GM23248 (cell line): ENCODE measurements at regions not wholly inside any gene's neighbourhood (a gene's known extent, or its start where the extent isn't known, plus 50 kb on each side); places are given as distances from the start of the nearest gene placed in this dataset.
A peak's percentile ranks its signal among the peaks of the same experiment; 100 is the strongest.

ENCODE experiments used
- DNase-seq: peaks from one replicate; pipeline ENCODE4 v3.0.0-alpha.2; 2015
- H2AFZ ChIP-seq: fragments of 200-600 bp; sonication (generic); 2 replicates; pipeline ENCODE4 v1.6.1; 2016; ENCODE audit warnings: antibody characterized with exemption
- H3F3A ChIP-seq: fragments of 200-600 bp; sonication (generic); 2 replicates; pipeline ENCODE4 v1.6.1; 2016; ENCODE audit warnings: mild to moderate bottlenecking, antibody characterized with exemption, mixed run types; ENCODE audit not compliant: insufficient read depth
- H3K27ac ChIP-seq: fragments of 200-600 bp; sonication (generic); 2 replicates; pipeline ENCODE4 v1.5.1; 2016; ENCODE audit warnings: mild to moderate bottlenecking
- H3K27me3 ChIP-seq: fragments of 200-600 bp; sonication (generic); replicated peaks from 2 replicates; pipeline ENCODE4 v1.6.1; 2016; ENCODE audit warnings: mild to moderate bottlenecking; ENCODE audit not compliant: insufficient read depth
- H3K36me3 ChIP-seq: fragments of 200-600 bp; sonication (generic); 2 replicates; pipeline ENCODE4 v1.6.1; 2016; ENCODE audit warnings: low read depth, mild to moderate bottlenecking
- H3K4me1 ChIP-seq: fragments of 200-600 bp; sonication (generic); 2 replicates; pipeline ENCODE4 v1.6.1; 2016; ENCODE audit warnings: mild to moderate bottlenecking; ENCODE audit not compliant: insufficient read depth
- H3K4me2 ChIP-seq: fragments of 200-600 bp; sonication (generic); one replicate; pipeline ENCODE4 v1.6.1; 2016; ENCODE audit warnings: mild to moderate bottlenecking; ENCODE audit not compliant: unreplicated experiment
- H3K4me3 ChIP-seq: fragments of 200-600 bp; sonication (generic); 2 replicates; pipeline ENCODE4 v1.5.1; 2016; ENCODE audit warnings: mild to moderate bottlenecking
- H3K79me2 ChIP-seq: fragments of 200-600 bp; sonication (generic); 2 replicates; pipeline ENCODE4 v1.6.1; 2016; ENCODE audit warnings: mild to moderate bottlenecking; ENCODE audit not compliant: insufficient read depth
- H3K9ac ChIP-seq: fragments of 200-600 bp; sonication (generic); 2 replicates; pipeline ENCODE4 v1.6.1; 2016; ENCODE audit warnings: mild to moderate bottlenecking
- H3K9me2 ChIP-seq: fragments of 200-600 bp; sonication (generic); 2 replicates; pipeline ENCODE4 v1.6.1; 2016; ENCODE audit warnings: mixed run types, mild to moderate bottlenecking, moderate library complexity; ENCODE audit not compliant: insufficient read depth
- H3K9me3 ChIP-seq: fragments of 200-600 bp; sonication (generic); one replicate; pipeline ENCODE4 v1.6.1; 2017; ENCODE audit warnings: low read depth
- H4K20me1 ChIP-seq: fragments of 200-600 bp; sonication (generic); 2 replicates; pipeline ENCODE4 v1.6.0; 2016; ENCODE audit not compliant: insufficient read depth
- EZH2 ChIP-seq: fragments of 200-600 bp; sonication (generic); IDR thresholded peaks from 2 replicates; pipeline ENCODE4 v1.6.1; 2018; ENCODE audit warnings: antibody characterized with exemption, mild to moderate bottlenecking; ENCODE audit not compliant: insufficient read depth, poor library complexity, severe bottlenecking
- EZH2phosphoT487 ChIP-seq: fragments of 200-600 bp; sonication (generic); IDR thresholded peaks from 2 replicates; pipeline ENCODE4 v1.6.1; 2018; ENCODE audit warnings: antibody characterized with exemption, moderate library complexity, mild to moderate bottlenecking, low read depth; ENCODE audit not compliant: insufficient read depth
- WGBS, 2 experiments: methylation state at CpG; one replicate each; pipeline ENCODE4 v1.1.6; 2015 to 2017; ENCODE audit warnings: low lambda C conversion rate in 2 of 2, low coverage in 1 of 2; ENCODE audit errors: missing lambda C conversion rate in 2 of 2; 5-methylcytosine and 5-hydroxymethylcytosine counted together
- in situ Hi-C: fragments of 300-500 bp; cut with MboI; formaldehyde crosslinking; loops from 2 replicates; pipeline ENCODE4 v1.15.0; 2020

DNA sequence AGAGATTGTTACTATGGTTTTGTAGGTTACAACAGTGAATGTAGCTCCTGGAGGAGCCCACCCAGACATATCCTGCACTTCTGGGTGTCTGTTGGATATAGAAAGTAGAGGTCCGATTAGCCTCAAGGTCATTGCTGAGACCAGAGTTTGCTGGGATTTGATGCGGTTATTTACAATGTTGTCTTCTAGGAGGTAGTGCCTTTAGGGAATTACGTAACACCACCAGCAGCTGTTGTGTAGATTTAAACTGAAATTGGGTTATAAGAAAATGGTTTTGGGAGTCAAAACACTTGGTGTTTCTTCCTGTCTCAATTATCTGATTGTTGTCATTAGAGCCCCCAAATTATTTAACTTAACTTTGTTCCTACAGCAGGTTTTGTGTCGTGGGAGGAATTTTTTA, 225.3 kb upstream of the PELI2 start:
- no peaks in the 10 kb centered on the region for H3F3A ChIP-seq

DNA sequence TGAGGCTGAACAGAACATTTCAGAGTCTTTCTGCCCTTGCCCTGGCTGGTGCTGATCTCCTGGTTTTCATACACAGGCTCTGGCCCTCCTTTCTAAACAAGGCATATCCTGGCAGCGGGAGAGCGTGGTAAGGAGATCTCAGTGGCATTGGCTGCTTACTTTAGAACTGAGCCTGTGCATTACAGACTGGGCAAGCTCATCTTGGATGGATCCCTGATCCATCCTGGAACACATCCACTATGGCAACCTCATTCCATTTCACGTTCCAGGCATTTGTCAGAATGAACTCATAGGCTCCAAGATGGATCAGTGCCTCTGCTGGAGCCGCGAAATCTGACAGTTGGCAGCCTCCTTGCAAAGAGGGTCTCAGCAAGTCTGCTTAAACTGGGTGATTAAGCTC, 224.5 kb upstream of the PELI2 start:
- Histone ChIP-seq H2AFZ (no peak overlapping the region), H3F3A (no peaks in the 10 kb centered on the region), H3K27me3 (no peaks in the 10 kb centered on the region; the same call in 1 of the 2 replicates), H3K9me2 (no peaks in the 10 kb centered on the region), H3K79me2 (no peaks in the 10 kb centered on the region), H3K36me3 (no peaks in the 10 kb centered on the region), H3K9me3 (no peaks in the 10 kb centered on the region), H4K20me1 (no peaks in the 10 kb centered on the region), H3K27ac (no peak overlapping the region), H3K4me3 (no peak overlapping the region), H3K9ac (no peak overlapping the region), H3K4me1 (no peaks in the 10 kb centered on the region), H3K4me2 (no peak overlapping the region)
- DNase-seq, result peak; percentile 23
- in situ Hi-C loops, result no loop called here
- WGBS, 2 experiments, result 8 to 12% methylated on average over 5 of the region's 5 CpGs
- TF ChIP-seq EZH2, result no peak
- TF ChIP-seq EZH2phosphoT487, result no peak

More for the DNA sequence above, 225.3 kb upstream of the PELI2 start:
- H3K27me3 ChIP-seq, result no peaks in the 10 kb centered on the region; the same call in 1 of the 2 replicates
- H4K20me1 ChIP-seq, result no peaks in the 10 kb centered on the region
- no peaks in the 10 kb centered on the region for H3K9me3 ChIP-seq
- H3K27ac ChIP-seq, result no peak overlapping the region
- H3K36me3 ChIP-seq, result no peaks in the 10 kb centered on the region
- in situ Hi-C loops, result no loop called here
- no peak for DNase-seq
- 76 to 86% methylated on average over 4 of the region's 4 CpGs for WGBS, 2 experiments
- no peaks in the 10 kb centered on the region for H3K9me2 ChIP-seq
- H2AFZ ChIP-seq, result no peak overlapping the region
- H3K9ac ChIP-seq, result no peak overlapping the region
- no peak overlapping the region for H3K4me2 ChIP-seq
- no peaks in the 10 kb centered on the region for H3K4me1 ChIP-seq
- H3K4me3 ChIP-seq, result no peak overlapping the region
- TF ChIP-seq EZH2, result no peak
- TF ChIP-seq EZH2phosphoT487, result no peak
- no peaks in the 10 kb centered on the region for H3K79me2 ChIP-seq

DNA sequence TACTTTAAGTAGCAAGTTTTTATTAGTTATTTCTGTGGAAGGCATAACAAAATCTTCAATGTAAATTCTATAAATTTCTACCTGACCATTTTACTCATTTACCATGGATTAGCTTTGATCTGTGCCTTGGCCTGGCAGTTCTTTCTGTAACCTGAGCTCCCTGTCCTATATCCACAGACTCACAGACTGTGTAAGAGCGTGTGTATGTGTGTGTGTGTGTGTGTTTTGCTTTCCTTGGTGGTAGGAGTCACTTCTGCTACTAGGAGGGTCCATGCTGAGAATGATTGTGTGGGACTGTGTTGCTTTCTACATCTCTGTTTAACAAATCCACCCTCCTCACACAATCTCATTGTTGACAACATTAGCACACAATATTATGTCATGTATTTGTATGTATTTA, 221.2 kb upstream of the PELI2 start:
- no peak overlapping the region for H3K4me2 ChIP-seq
- H3K79me2 ChIP-seq, result no peaks in the 10 kb centered on the region
- no peaks in the 10 kb centered on the region for H3F3A ChIP-seq
- WGBS, 2 experiments, result 16 to 18% methylated on average over 1 of the region's 1 CpG
- no peaks in the 10 kb centered on the region for H4K20me1 ChIP-seq
- no peak overlapping the region for H3K4me3 ChIP-seq
- no peaks in the 10 kb centered on the region for H3K36me3 ChIP-seq
- H3K9me2 ChIP-seq, result no peaks in the 10 kb centered on the region
- H3K9me3 ChIP-seq, result no peaks in the 10 kb centered on the region
- in situ Hi-C loops, result no loop called here
- H3K4me1 ChIP-seq, result no peaks in the 10 kb centered on the region
- H3K27ac ChIP-seq, result no peak overlapping the region
- H3K9ac ChIP-seq, result no peak overlapping the region
- DNase-seq, result no peak
- H2AFZ ChIP-seq, result no peak overlapping the region
- no peak for TF ChIP-seq EZH2phosphoT487
- TF ChIP-seq EZH2, result no peak
- no peaks in the 10 kb centered on the region; the same call in 1 of the 2 replicates for H3K27me3 ChIP-seq

DNA sequence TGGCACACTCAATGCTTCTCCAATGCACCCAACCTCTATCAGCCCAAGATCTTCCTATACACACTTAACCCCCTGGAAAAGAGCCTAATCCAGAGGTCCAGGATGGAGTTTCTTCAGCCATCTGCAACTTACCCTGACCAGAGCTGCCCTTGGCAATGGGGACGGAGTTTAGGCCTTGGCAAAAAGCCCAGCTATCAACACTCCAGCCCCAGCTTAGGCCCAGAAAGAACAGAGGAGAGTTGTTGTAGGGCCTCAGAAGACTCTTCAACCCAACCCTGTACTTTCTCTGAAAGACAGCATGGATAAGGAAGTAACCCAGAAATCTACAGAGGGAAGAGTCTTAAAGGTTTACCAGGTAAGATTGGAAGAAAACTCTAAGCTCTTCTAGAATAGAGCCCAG, 219.3 kb upstream of the PELI2 start:
- no peaks in the 10 kb centered on the region for H3F3A ChIP-seq
- no peaks in the 10 kb centered on the region for H3K9me2 ChIP-seq
- H3K4me3 ChIP-seq, result no peak overlapping the region
- in situ Hi-C loops, result no loop called here
- TF ChIP-seq EZH2phosphoT487, result no peak
- no peak for TF ChIP-seq EZH2
- no peaks in the 10 kb centered on the region for H4K20me1 ChIP-seq
- no peak for DNase-seq
- 24 to 35% methylated on average over 1 of the region's 1 CpG for WGBS, 2 experiments
- no peaks in the 10 kb centered on the region for H3K4me1 ChIP-seq
- H2AFZ ChIP-seq, result no peak overlapping the region
- H3K27me3 ChIP-seq, result no peaks in the 10 kb centered on the region
- no peaks in the 10 kb centered on the region for H3K36me3 ChIP-seq
- no peaks in the 10 kb centered on the region for H3K9me3 ChIP-seq
- H3K79me2 ChIP-seq, result no peaks in the 10 kb centered on the region
- H3K4me2 ChIP-seq, result no peak overlapping the region
- H3K27ac ChIP-seq, result no peak overlapping the region
- no peak overlapping the region for H3K9ac ChIP-seq

DNA sequence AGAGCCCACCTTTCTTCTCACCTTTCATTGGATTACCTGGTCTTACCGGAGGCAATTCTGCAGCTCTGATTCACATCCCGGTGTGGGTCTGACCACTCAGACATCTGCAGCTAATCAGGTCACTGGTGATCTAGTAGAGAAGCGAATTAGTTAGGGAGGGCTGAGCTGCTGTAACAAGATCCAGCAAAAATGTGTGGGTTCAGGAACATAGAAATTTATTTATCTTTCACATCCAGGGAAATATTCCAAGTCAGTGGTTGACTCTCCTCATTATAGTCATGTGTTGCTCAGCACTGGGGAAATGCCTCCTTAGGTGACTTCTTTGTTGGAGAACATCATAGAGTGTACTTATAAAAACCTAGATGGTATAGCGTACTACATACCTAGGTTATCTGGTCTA, 218.7 kb upstream of the PELI2 start:
- Histone ChIP-seq H3K4me3 (no peak overlapping the region), H3K9ac (no peak overlapping the region), H3K36me3 (no peaks in the 10 kb centered on the region), H3K79me2 (no peaks in the 10 kb centered on the region), H2AFZ (no peak overlapping the region), H3K4me1 (no peaks in the 10 kb centered on the region), H3K9me2 (no peaks in the 10 kb centered on the region), H3K9me3 (no peaks in the 10 kb centered on the region), H4K20me1 (no peaks in the 10 kb centered on the region), H3K27ac (no peak overlapping the region), H3K4me2 (no peak overlapping the region), H3F3A (no peaks in the 10 kb centered on the region), H3K27me3 (no peaks in the 10 kb centered on the region)
- no peak for DNase-seq
- no peak for TF ChIP-seq EZH2
- TF ChIP-seq EZH2phosphoT487, result no peak
- WGBS, 2 experiments, result 55 to 56% methylated on average over 4 of the region's 4 CpGs
- in situ Hi-C loops, result no loop called here
